A549 (cell line): ENCODE measurements at regions not wholly inside any gene's neighbourhood (a gene's known extent, or its start where the extent isn't known, plus 50 kb on each side); places are given as distances from the start of the nearest gene placed in this dataset.

Source experiments
- ATAC-seq, 2 experiments: fragments of 200-7000 bp in 1 of 2; fragments of >200 bp in 1 of 2; cut with Nextera tagmentation in 1 of 2; cut with Tn5 transposase in 1 of 2; 3 replicates each; pipeline versions ENCODE4 v1.8.0 to v1.9.1; 2018 to 2020; ENCODE audit warnings: mild to moderate bottlenecking in 1 of 2, moderate library complexity in 1 of 2
- CTCF ChIA-PET: fragments of 300-600 bp; sonication (Branson Sonifier 250); formaldehyde crosslinking; extraction: SDS; loops from one replicate; lab custom pipeline; 2021; ENCODE audit warnings: antibody characterized with exemption, inconsistent platforms; lab: Yijun Ruan, JAX
- POLR2A ChIA-PET: fragments of 350-600 bp; formaldehyde crosslinking; extraction: SDS; loops from one replicate; lab custom pipeline; 2021; ENCODE audit warnings: antibody characterized with exemption, inconsistent platforms; lab: Yijun Ruan, JAX
- DNase-seq, 2 experiments: peaks; one replicate each; pipeline versions ENCODE4 v3.0.0 to v3.0.0-alpha.2; 2011 to 2016; ENCODE audit warnings: low read depth in 1 of 2, low spot score in 1 of 2
- FAIRE-seq: peaks from 2 replicates; lab custom pipeline; 2011; peaks lifted over from hg19 to GRCh38; lab: Jason Lieb, UNC
- H3K27ac ChIP-seq, 2 experiments: fragments of >200 bp; sonication (Bioruptor Twin); formaldehyde crosslinking; 3 replicates each; pipeline ENCODE4 v1.5.1; 2016 to 2017
- H3K4me1 ChIP-seq: fragments of >200 bp; sonication (Bioruptor Twin); formaldehyde crosslinking; 3 replicates; pipeline ENCODE4 v1.6.1; 2016
- H3K4me2 ChIP-seq: fragments of >200 bp; sonication (Bioruptor Twin); formaldehyde crosslinking; 3 replicates; pipeline ENCODE4 v1.6.1; 2016
- H3K4me3 ChIP-seq: fragments of >200 bp; sonication (Bioruptor Twin); formaldehyde crosslinking; 3 replicates; pipeline ENCODE4 v1.5.1; 2016
- H3K9me3 ChIP-seq: fragments of >200 bp; sonication (Bioruptor Twin); formaldehyde crosslinking; 3 replicates; pipeline ENCODE4 v1.6.1; 2016
- BHLHE40 ChIP-seq: IDR thresholded peaks from 2 replicates; pipeline ENCODE4 v1.6.1; 2012; ENCODE audit warnings: low read depth, low read length, inconsistent platforms
- CHD2 ChIP-seq: fragments of 150-350 bp; IDR thresholded peaks from 2 replicates; pipeline ENCODE4 v1.6.1; 2014; ENCODE audit warnings: low read length; ENCODE audit not compliant: partially characterized antibody
- EHMT2 ChIP-seq: fragments of 200-600 bp; sonication (generic); IDR thresholded peaks from 2 replicates; pipeline ENCODE4 v1.6.1; 2016; ENCODE audit warnings: antibody characterized with exemption, low read depth, mild to moderate bottlenecking, moderate library complexity
- EP300 ChIP-seq, 2 experiments: fragments of >200 bp; sonication (Bioruptor Twin); formaldehyde crosslinking; IDR thresholded peaks; 2 replicates in 1 of 2; 3 replicates in 1 of 2; pipeline ENCODE4 v1.6.1; 2016 to 2017
- ESRRA ChIP-seq: fragments of 150-350 bp; IDR thresholded peaks from 2 replicates; pipeline ENCODE4 v1.6.1; 2014; ENCODE audit warnings: mild to moderate bottlenecking, low read length, borderline replicate concordance
- FOSL2 ChIP-seq, 2 experiments: fragments of 450-650 bp in 1 of 2; fragments of >200 bp in 1 of 2; sonication (Bioruptor Twin) in 1 of 2; formaldehyde crosslinking; IDR thresholded peaks; 2 replicates each; pipeline versions ENCODE4 v1.5.0 to v1.6.1; 2016 to 2020; ENCODE audit warnings: mild to moderate bottlenecking in 1 of 2, moderate library complexity in 1 of 2
- HOXA7 ChIP-seq: fragments of 250-450 bp; sonication (Bioruptor Pico); IDR thresholded peaks from 2 replicates; pipeline ENCODE4 v1.5.0; 2020; ENCODE audit warnings: mild to moderate bottlenecking, moderate library complexity
- HOXB13 ChIP-seq: fragments of 250-450 bp; sonication (Bioruptor Pico); IDR thresholded peaks from 2 replicates; pipeline ENCODE4 v1.5.0; 2020; ENCODE audit warnings: low read depth, mild to moderate bottlenecking, moderate library complexity
- HOXB5 ChIP-seq: fragments of 250-450 bp; sonication (Bioruptor Pico); IDR thresholded peaks from 2 replicates; pipeline ENCODE4 v1.5.0; 2020; ENCODE audit warnings: mild to moderate bottlenecking, moderate library complexity
- JUN ChIP-seq, 2 experiments: fragments of >200 bp; sonication (Bioruptor Twin); formaldehyde crosslinking; IDR thresholded peaks; 2 replicates in 1 of 2; 3 replicates in 1 of 2; pipeline ENCODE4 v1.6.1; 2016 to 2017
- KDM5A ChIP-seq: fragments of 200-600 bp; sonication (generic); IDR thresholded peaks from 2 replicates; pipeline ENCODE4 v1.6.1; 2016; ENCODE audit warnings: antibody characterized with exemption, mild to moderate bottlenecking
- MYC ChIP-seq: IDR thresholded peaks from 2 replicates; pipeline ENCODE4 v1.6.1; 2012; ENCODE audit warnings: mild to moderate bottlenecking, inconsistent platforms, low read length, improper control_type of control experiment, borderline replicate concordance
- NPAS2 ChIP-seq: fragments of 250-450 bp; sonication (Bioruptor Pico); IDR thresholded peaks from 2 replicates; pipeline ENCODE4 v1.8.0; 2022; ENCODE audit warnings: mild to moderate bottlenecking, moderate library complexity, borderline replicate concordance
- POLR2A ChIP-seq: IDR thresholded peaks from 2 replicates; pipeline ENCODE4 v1.6.1; 2012; ENCODE audit warnings: mild to moderate bottlenecking, low read length
- RFX5 ChIP-seq: fragments of 450-650 bp; IDR thresholded peaks from 2 replicates; pipeline ENCODE4 v1.7.1; 2014; ENCODE audit warnings: antibody characterized with exemption, mild to moderate bottlenecking, moderate library complexity
- SMC3 ChIP-seq: fragments of >200 bp; sonication (Bioruptor Twin); formaldehyde crosslinking; IDR thresholded peaks from 3 replicates; pipeline ENCODE4 v1.6.1; 2018; ENCODE audit warnings: inconsistent platforms
- SREBF2 ChIP-seq: fragments of 450-650 bp; IDR thresholded peaks from 2 replicates; pipeline ENCODE4 v1.6.1; 2014; ENCODE audit warnings: mild to moderate bottlenecking, moderate library complexity
- TFCP2L1 ChIP-seq: fragments of 250-450 bp; sonication (Bioruptor Pico); IDR thresholded peaks from 2 replicates; pipeline ENCODE4 v1.5.0; 2021; ENCODE audit warnings: mild to moderate bottlenecking
- WGBS: methylation state at CpG from one replicate; pipeline ENCODE4 v1.1.6; 2017; ENCODE audit errors: missing lambda C conversion rate; 5-methylcytosine and 5-hydroxymethylcytosine counted together
- TF ChIP-seq, protein P1 (sequence below): fragments of >200 bp; sonication (Bioruptor Twin); formaldehyde crosslinking; IDR thresholded peaks from 3 replicates; pipeline ENCODE4 v1.5.1; 2016
- TF ChIP-seq, protein P2 (sequence below): IDR thresholded peaks from 2 replicates; pipeline ENCODE4 v1.6.1; 2012
- TF ChIP-seq, protein P3 (sequence below): fragments of 450-650 bp; IDR thresholded peaks from 2 replicates; pipeline ENCODE4 v1.6.1; 2014; ENCODE audit warnings: antibody characterized with exemption
- TF ChIP-seq, protein P4 (sequence below): IDR thresholded peaks from 2 replicates; pipeline ENCODE4 v1.6.1; 2012; ENCODE audit warnings: low read depth, borderline replicate concordance
- TF ChIP-seq, protein P5 (sequence below): fragments of 200-600 bp; sonication (generic); IDR thresholded peaks from 2 replicates; pipeline ENCODE4 v1.6.1; 2016; ENCODE audit warnings: antibody characterized with exemption, mild to moderate bottlenecking, moderate library complexity
- TF ChIP-seq, protein P6 (sequence below): fragments of 150-350 bp; IDR thresholded peaks from 2 replicates; pipeline ENCODE4 v1.6.1; 2014; ENCODE audit warnings: low read depth, mild to moderate bottlenecking, low read length

DNA sequence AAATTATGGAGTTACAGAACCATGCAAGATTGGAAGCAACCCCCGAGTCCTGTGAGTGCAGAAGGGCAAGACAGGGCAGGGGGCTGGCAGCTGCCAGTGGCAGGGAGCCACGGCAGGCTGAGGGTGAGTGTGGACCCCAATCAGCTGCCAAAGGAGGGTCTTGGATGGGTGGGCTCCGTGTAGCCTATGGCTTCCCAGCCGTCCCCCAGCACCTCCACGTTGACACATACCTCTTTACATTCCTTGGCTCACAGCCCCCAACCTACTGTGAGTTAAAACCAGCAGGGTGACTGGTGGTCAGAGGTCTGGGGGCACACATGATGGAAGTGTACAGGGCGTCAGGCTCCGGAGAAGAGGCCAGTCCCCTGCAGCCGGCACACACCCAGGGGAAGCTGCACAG is 60.9 kb upstream of the SALL3 start:
- CTCF ChIA-PET, result no interaction called here

DNA sequence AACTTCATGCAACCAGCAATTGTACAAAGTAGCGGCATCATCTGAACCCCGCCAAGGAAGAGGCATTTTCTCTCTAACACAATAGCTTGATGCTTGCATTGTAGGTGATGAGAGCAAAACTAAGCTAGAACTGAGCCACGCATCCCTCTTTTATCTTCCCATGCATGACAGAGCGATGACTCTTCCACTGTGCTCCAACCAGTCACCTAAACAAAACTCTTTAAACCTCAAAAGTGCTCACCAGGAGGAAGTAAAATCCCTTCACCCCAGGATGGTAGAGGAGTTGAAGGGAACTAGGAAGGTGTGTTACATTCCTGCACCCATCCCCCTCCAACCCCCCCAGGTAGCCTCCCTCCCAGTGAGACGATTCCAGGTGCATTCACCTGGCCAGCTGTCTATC is 59.7 kb upstream of the SALL3 start:
- ChIA-PET POLR2A (no interaction called here), CTCF (interaction anchor here (1.3 kb wide), 1 partner anchor 19 kb away, joined by 3 read pairs; no protein-coding TSS in a partner anchor)
- TF ChIP-seq POLR2A (no peak), FOSL2 (IDR thresholded peaks at IDR 0.05) (no peak), FOSL2 (CRISPR knock-in tag; IDR thresholded peaks at IDR 0.05) (no peak), TFCP2L1 (CRISPR knock-in tag) (no peak), EP300 (IDR thresholded peaks at IDR 0.05) (no peak), KDM5A (no peak), MYC (no peak), SREBF2 (no peak), HOXA7 (CRISPR knock-in tag) (no peak), ESRRA (no peak), HOXB13 (CRISPR knock-in tag) (no peak), RFX5 (no peak), EHMT2 (no peak)
- TF ChIP-seq, protein P1, sequence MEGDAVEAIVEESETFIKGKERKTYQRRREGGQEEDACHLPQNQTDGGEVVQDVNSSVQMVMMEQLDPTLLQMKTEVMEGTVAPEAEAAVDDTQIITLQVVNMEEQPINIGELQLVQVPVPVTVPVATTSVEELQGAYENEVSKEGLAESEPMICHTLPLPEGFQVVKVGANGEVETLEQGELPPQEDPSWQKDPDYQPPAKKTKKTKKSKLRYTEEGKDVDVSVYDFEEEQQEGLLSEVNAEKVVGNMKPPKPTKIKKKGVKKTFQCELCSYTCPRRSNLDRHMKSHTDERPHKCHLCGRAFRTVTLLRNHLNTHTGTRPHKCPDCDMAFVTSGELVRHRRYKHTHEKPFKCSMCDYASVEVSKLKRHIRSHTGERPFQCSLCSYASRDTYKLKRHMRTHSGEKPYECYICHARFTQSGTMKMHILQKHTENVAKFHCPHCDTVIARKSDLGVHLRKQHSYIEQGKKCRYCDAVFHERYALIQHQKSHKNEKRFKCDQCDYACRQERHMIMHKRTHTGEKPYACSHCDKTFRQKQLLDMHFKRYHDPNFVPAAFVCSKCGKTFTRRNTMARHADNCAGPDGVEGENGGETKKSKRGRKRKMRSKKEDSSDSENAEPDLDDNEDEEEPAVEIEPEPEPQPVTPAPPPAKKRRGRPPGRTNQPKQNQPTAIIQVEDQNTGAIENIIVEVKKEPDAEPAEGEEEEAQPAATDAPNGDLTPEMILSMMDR, result no peak
- TF ChIP-seq, protein P2, sequence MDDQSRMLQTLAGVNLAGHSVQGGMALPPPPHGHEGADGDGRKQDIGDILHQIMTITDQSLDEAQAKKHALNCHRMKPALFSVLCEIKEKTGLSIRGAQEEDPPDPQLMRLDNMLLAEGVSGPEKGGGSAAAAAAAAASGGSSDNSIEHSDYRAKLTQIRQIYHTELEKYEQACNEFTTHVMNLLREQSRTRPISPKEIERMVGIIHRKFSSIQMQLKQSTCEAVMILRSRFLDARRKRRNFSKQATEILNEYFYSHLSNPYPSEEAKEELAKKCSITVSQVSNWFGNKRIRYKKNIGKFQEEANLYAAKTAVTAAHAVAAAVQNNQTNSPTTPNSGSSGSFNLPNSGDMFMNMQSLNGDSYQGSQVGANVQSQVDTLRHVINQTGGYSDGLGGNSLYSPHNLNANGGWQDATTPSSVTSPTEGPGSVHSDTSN, result no peak
- TF ChIP-seq, protein P3, sequence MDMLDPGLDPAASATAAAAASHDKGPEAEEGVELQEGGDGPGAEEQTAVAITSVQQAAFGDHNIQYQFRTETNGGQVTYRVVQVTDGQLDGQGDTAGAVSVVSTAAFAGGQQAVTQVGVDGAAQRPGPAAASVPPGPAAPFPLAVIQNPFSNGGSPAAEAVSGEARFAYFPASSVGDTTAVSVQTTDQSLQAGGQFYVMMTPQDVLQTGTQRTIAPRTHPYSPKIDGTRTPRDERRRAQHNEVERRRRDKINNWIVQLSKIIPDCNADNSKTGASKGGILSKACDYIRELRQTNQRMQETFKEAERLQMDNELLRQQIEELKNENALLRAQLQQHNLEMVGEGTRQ, result no peak
- TF ChIP-seq, protein P4, sequence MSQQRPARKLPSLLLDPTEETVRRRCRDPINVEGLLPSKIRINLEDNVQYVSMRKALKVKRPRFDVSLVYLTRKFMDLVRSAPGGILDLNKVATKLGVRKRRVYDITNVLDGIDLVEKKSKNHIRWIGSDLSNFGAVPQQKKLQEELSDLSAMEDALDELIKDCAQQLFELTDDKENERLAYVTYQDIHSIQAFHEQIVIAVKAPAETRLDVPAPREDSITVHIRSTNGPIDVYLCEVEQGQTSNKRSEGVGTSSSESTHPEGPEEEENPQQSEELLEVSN, result no peak
- TF ChIP-seq, protein P5, sequence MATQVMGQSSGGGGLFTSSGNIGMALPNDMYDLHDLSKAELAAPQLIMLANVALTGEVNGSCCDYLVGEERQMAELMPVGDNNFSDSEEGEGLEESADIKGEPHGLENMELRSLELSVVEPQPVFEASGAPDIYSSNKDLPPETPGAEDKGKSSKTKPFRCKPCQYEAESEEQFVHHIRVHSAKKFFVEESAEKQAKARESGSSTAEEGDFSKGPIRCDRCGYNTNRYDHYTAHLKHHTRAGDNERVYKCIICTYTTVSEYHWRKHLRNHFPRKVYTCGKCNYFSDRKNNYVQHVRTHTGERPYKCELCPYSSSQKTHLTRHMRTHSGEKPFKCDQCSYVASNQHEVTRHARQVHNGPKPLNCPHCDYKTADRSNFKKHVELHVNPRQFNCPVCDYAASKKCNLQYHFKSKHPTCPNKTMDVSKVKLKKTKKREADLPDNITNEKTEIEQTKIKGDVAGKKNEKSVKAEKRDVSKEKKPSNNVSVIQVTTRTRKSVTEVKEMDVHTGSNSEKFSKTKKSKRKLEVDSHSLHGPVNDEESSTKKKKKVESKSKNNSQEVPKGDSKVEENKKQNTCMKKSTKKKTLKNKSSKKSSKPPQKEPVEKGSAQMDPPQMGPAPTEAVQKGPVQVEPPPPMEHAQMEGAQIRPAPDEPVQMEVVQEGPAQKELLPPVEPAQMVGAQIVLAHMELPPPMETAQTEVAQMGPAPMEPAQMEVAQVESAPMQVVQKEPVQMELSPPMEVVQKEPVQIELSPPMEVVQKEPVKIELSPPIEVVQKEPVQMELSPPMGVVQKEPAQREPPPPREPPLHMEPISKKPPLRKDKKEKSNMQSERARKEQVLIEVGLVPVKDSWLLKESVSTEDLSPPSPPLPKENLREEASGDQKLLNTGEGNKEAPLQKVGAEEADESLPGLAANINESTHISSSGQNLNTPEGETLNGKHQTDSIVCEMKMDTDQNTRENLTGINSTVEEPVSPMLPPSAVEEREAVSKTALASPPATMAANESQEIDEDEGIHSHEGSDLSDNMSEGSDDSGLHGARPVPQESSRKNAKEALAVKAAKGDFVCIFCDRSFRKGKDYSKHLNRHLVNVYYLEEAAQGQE, result no peak
- H3K4me2 ChIP-seq, result no peak overlapping the region
- no peaks in the 10 kb centered on the region for H3K4me1 ChIP-seq
- ATAC-seq (no peak), FAIRE-seq (no peak), DNase-seq (no peak)
- WGBS, result 30% methylated on average over 5 of the region's 5 CpGs
- no peak overlapping the region for H3K4me3 ChIP-seq
- no peaks in the 10 kb centered on the region for H3K9me3 ChIP-seq
- H3K27ac ChIP-seq, result no peak overlapping the region

More for the DNA sequence above, 60.9 kb upstream of the SALL3 start:
- Histone ChIP-seq H3K9me3 (no peaks in the 10 kb centered on the region), H3K27ac (no peak overlapping the region), H3K4me3 (no peak overlapping the region), H3K4me2 (no peak overlapping the region), H3K4me1 (no peaks in the 10 kb centered on the region)
- POLR2A ChIA-PET, result no interaction called here
- 0% methylated on average over 4 of the region's 8 CpGs for WGBS
- FAIRE-seq (no peak), ATAC-seq (no peak), DNase-seq (no peak)
- TF ChIP-seq NPAS2 (CRISPR knock-in tag) (no peak), CHD2 (no peak), BHLHE40 (no peak), HOXB5 (CRISPR knock-in tag) (no peak), SMC3 (no peak), JUN (IDR thresholded peaks at IDR 0.05) (no peak), TFCP2L1 (CRISPR knock-in tag) (no peak)
- TF ChIP-seq, protein P6, sequence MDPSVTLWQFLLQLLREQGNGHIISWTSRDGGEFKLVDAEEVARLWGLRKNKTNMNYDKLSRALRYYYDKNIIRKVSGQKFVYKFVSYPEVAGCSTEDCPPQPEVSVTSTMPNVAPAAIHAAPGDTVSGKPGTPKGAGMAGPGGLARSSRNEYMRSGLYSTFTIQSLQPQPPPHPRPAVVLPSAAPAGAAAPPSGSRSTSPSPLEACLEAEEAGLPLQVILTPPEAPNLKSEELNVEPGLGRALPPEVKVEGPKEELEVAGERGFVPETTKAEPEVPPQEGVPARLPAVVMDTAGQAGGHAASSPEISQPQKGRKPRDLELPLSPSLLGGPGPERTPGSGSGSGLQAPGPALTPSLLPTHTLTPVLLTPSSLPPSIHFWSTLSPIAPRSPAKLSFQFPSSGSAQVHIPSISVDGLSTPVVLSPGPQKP, result no peak
